ENCODE measurements at regions not wholly inside any gene's neighbourhood (a gene's known extent, or its start where the extent isn't known, plus 50 kb on each side); places are given as distances from the start of the nearest gene placed in this dataset.

DNA sequence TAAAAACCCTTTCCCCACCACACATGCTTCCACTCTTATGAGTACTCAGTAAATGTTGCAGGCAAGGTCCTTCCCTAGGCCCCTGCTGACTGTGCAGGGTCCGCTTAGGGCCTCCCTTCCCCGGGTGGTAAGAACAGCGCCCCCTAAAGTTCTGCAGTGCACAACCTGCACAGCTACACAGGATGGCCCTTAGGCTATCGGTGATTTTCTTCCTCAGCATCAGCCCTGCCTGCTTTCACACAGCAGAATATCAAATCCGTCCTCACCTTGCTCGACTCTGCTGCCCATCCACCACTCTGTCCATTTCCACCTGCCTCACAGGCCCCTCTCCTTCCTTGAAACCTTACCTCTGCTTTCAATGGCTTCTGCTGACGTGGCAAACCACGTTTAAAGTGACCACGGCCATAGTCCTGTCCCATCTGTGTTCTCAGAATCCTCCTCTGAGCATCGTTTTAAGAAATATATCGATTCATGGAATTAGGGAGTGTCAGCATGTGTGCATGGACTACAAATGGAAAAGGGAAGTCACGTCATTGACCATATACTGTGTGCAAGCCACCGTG, 51.4 kb upstream of the TMEM132E start:
- no peak for DNase-seq (ENCODE audit: low read depth in 1 of 2, low spot score in 1 of 2)

DNA sequence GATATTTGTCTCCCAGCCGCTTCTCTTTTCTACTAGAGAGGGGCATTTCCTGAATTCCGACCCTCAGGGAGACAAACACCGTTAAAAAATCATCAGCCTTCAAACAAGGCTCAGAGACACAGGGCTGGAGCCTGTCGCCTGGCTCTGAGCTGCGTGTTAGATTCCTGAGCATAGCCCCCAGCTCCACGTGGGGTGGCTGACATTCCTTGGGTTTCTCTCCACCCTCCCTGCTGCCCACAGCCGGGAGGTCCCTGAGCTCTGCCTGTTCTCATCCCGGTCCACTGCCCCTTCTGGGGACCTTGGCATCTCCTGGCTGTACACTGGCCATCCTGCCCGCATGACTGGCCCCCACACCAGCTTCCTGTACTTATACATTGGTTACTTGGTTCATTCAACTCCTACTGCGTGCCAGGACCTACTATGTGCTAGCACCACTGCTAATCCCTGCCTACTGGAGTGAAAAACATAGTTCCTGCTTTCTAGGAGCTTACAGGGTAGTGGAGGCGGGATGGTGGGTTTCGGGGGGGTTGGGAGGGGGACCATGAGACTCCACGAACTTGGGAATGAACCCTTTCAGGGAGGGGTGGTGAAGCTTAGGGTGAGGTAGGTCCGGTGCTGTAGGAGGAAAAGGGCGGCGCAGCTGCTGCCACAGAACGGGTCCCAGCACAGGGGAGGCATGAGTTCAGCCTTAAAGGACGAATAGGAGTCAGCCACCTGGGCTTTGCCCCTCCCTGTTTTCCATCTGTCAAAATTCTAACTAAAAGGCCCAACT, 52.1 kb upstream of the TMEM132E start:
- no peak for DNase-seq (ENCODE audit: low read depth in 1 of 2, low spot score in 1 of 2)

DNA sequence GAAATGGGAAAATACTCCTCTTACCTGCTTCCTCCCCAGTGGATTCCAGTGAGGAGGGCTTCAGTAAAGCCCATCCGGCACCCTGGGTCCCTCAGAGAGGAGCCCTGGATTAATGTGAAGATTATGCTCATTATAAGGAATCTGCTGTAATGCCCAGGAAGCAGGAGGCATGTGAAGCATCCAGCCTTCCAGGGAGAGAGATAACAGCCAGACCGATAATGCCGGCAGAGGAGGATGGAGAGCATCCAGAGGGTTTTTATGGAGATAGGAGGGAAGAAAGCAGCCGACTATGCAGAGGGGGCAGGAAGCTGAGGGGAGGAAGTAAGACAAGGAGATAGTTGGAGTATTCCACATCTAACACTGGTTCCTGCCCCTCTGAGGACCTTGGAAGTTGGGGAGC, 53.7 kb upstream of the TMEM132E start:
- no peak for DNase-seq (ENCODE audit: low read depth in 1 of 2, low spot score in 1 of 2)

DNA sequence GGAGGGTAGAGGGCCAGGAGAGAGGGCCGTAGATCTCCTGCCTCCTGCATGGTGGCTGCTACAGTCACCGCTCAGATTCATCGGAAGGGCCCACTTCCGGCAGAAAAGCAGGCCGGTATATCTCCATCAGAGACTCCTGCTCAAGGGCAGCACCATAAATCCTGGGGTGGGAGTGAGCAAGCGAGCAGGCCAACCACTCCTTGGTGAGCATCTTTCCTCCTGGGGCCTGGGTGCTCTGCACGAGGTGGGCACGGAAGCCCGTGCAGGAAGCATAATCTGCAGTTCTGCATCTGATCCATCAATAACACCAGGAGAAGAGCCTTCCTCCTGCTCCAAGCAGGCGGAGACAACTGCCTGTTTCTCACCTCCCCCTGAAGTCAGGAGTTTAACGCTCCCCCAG, 57.4 kb upstream of the TMEM132E start:
- DNase-seq (ENCODE audit: low read depth in 1 of 2, low spot score in 1 of 2) = no peak

DNA sequence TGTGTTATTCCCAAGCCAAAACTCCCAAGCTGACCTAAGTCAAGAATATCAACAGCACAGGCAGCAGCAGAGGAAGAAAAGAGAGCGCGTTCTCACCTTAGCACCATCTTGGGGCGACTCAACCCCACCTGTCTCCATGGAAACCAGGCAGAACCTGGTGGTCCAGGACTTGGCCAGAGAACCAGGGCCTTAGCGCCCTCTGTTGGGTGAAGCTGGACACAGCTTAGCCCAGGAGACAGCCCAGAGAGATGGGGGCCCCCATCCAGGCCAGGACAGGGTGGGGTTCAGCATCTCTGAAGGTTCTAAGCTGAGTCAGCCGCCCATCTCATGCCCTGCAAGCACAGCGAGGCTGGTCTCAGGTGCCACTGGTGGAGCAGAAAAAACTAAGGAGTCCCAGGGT, 60.1 kb upstream of the TMEM132E start:
- no peak for DNase-seq (ENCODE audit: low read depth in 1 of 2, low spot score in 1 of 2)

DNA sequence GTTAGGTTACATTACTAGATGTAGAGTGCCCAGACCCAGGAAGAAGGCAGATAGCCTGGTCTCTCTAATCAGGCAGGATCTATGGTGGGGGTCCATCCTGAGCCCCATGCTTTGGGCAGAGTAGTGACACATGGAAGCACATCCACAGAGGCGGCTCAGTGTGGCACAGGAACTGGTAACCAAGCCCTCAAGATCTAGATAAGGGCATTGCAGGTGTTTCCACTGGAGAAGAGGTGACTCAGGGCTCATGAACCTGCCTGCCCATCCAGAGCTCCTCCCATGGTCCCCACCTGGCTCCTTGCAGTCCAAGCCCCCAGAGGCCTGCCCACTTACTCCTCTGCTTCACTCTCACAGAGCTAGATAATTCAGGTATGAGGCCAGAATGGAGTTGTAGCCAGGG, 62.0 kb upstream of the TMEM132E start:
- no peak for DNase-seq (ENCODE audit: low read depth in 1 of 2, low spot score in 1 of 2)

DNA sequence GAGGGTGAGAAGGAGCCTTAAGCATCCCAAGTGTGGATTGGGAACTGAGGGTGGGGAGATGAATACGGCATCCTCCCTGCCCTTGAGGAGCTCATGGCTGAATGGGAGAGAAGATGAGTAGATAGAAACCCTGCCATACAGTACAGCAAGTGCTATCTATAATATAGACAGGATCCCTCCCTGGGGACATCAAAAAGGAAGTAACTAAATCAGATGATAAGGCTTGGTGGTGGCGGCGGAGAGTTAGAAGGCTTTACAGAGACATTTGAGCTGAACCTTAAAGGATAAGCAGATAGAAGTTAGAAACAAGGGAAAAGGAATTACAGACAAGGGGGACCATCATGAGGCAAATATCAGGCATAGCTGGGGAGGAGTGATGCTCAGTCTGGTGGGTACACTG, 67.5 kb upstream of the TMEM132E start:
- DNase-seq (ENCODE audit: low read depth in 1 of 2, low spot score in 1 of 2) = no peak

DNA sequence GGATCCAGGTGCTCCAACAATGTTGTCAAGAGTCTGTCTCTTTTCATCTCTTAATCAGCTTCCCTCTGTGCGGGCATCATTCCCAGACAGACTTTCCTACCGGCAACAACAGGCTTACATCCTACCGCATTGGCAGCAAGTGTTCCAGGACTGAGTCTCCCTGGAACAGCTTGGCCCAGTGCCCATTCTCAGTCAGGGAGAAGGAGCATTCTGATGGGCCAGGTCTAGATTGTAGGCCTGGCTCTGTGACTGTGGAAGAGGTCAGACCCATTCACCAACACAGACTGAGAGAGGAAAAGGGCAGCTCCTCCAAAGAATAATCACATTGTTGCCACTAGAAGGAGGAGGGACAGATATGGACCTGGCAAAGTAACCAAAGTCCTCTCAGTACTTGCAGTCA, 68.1 kb upstream of the TMEM132E start:
- DNase-seq (ENCODE audit: low read depth in 1 of 2, low spot score in 1 of 2) = no peak

DNA sequence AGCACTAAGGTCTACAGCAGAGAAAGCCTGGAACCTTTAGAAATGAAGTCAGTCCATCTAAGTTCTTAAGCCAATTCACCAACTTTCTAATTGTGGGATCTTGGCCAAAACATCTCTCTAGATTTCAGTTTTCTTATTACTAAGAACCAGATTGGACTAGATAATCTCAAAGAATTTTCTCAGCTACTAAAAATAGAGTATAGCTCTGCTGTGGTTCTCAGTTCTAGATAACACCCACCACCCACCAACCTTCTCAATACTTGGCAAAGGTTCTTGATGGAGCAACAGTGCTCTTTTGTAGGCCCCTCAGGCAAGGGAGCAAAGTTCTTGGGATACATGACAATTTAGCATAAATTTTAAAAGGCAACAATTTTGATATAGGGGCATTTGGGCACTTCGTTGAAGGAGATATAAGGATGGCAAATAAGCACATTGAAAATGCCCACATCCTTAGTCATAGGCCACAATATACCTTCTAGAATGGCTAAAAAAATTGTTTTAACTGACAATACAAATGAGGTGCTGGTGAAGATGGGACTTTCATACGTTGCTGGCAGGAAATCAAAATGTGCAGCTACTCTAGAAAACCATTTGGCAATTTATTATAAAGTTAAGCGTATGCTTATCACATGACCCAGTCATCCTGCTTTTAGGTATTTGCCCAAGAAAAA, 74.4 kb upstream of the TMEM132E start:
- no peak for DNase-seq (ENCODE audit: low read depth in 1 of 2, low spot score in 1 of 2)

DNA sequence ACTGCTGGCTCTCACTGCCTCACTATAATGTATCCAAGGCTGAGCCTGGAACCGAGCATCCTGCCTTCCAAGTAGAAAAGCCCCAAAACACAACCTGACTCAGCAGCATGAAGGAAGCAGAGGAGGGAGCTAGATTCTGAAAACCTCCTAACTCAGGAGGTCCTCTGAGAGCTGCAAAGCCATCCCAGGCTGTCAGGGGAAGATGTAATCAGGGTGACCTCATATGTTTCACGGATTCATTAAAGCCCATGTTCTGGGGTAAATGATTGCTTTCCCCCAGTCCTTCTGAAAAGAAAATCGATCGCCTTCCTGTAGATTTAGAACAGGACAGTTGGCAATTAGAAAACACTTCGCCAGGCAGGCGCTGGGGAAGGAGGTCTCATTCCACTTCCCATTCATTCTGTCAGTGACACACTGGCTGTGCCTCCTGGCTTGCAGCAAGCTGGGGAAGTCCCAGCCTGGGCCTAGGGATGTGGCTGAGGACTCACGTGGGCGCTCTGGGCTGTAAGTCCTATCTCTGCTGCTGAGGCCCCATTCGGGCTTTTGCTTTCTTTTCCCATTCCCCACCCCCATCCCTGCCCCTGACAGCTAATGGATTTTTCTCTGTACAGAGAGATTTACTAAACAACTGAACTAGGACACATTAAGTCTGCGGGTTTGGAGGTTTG, 75.7 kb upstream of the TMEM132E start:
- no peak for DNase-seq (ENCODE audit: low read depth in 1 of 2, low spot score in 1 of 2)

DNA sequence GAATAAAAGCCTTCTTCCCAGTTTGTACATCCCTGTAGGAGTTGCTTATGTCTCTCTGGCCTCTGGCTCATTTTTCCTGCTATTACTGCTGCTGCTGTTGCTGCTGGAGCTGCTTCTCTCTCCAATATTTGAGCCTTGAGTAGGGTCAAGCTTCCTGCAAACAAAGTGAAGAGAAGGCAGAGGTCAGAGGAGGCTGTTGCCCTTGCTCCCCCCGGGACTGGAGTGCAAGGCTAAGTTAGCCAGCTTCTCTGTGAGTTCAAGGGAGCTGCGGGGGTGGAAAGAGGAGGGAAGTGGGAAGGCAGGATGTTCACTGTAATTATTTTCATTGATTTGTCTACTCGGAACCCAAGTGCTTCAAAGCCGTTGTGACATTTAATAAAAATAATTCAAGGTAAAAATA, 77.0 kb upstream of the TMEM132E start:
- no peak for DNase-seq (ENCODE audit: low read depth in 1 of 2, low spot score in 1 of 2)

DNA sequence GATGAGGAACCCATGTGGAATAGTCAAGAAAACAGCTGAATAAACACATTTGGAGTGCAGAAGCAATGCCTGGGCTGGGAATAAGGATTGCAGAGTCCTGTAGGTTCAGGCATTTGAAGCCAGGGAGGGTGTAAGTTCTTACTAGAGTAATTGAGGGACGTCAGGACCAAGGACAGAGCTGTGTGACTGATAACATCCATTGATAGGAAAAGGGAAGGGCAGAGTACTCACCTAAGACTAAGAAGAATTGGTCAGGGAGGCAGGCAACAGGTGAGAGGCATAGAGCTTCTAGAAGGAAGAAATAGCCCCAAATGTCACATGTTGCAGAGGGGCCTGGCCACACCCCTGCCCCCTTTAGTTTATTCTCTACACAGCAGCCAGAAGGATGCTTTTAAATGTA, 79.8 kb upstream of the TMEM132E start:
- no peak for DNase-seq (ENCODE audit: low read depth in 1 of 2, low spot score in 1 of 2)

DNA sequence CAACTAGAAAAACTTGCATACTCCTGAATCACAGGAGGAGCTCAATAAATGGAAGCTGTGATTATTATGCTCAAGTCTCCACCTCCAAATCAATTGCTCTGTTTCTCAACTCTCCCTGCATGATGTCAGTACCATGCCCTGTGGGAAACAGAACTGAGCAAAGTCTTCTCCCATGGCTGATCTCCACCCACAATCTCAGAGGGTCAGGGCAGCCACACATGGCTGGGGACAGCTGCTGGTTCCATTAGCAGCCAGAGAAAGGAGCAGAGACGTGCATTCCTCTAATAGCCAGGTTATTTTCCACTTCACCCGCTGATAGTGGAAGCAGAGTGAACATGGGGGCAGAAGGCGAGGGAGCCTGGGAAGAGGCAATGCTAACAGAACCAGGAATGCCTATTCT, 85.5 kb upstream of the TMEM132E start:
- no peak for DNase-seq (ENCODE audit: low read depth in 1 of 2, low spot score in 1 of 2)

DNA sequence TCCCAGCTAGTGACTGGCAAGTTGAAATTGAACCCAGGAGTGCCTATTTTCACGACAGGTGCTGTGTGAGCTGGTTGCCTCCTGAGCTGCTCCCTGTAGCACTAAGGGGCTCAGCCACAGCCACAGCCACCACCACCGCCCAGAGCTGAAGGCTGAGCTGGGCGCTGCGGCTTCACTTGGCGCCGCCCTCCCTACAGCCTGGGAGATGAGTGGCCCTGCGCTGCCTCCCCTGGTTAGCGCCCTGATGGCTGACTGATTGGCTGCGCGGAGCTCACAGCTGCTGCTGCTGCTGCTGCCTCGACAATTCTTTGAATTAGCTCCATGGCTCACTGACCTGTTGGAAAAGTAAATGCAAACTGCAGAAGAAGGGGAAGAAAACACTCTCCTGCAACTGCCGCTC, 91.8 kb upstream of the TMEM132E start:
- DNase-seq (ENCODE audit: low read depth in 1 of 2, low spot score in 1 of 2) = no peak

DNA sequence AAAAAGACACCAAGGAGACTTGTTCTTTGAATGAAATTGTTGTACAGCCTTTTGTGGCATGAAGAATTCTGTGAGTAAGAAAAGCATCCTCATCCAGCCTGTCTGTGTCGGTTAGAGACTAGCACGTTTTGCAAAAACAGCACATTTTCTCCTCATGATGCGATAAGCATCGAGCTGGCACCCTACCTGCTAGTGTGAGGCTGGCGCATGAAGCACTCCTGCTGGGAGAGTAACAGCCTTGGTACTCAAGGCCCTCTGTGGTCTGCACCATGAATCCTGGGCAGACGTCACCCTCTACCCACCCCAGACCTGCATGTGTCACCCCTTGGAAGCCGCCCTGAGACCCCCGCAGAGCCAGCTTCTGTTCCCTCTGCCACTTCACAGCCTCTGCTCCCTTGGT, 92.6 kb upstream of the TMEM132E start:
- no peak for DNase-seq (ENCODE audit: low read depth in 1 of 2, low spot score in 1 of 2)

DNA sequence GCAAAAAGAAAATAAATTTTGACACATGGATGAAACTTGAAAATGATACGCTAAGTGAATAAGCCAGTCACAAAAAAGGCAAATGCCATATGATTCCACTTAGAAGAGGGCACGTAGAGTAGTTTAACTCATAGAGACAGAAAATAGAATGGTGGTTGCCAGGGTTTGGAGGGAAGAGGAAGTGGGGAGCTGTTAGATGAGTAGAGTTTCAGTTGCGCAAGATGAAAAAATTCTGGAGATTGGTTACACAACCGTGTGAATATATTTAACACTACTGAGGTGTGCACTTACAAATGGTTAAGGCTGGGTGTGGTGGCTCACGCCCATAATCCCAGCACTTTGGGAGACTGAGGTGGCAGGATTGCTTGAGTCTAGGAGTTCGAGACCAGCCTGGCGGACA, 93.4 kb upstream of the TMEM132E start:
- no peak for DNase-seq (ENCODE audit: low read depth in 1 of 2, low spot score in 1 of 2)

DNA sequence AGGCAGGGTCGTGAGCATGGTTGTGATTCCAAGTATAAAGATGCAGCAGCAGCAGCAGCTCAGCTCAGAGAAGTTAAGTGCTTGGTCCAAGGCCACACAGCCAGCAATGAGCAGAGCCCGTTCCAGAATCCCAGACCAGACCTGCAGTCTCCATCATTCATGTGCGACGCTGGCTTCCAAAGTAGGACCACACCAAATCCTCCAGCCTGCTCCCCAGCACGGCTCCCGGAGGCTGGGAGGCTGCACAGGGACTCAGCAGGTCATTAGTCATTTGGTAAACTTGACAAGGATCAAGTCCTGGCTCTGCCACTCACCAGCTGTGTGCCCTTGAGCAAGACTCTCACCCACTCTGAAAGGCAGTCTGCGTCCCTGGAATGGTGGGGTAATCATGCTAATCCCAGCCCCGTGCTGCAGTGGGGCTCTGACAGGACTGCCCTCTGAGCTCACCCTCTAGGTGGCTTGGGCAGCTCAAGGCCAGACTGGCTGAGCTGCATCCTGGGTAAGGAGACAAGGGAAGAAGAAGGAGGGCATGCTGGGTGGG, 95.1 kb upstream of the TMEM132E start:
- DNase-seq (ENCODE audit: low read depth in 1 of 2, low spot score in 1 of 2) = no peak

DNA sequence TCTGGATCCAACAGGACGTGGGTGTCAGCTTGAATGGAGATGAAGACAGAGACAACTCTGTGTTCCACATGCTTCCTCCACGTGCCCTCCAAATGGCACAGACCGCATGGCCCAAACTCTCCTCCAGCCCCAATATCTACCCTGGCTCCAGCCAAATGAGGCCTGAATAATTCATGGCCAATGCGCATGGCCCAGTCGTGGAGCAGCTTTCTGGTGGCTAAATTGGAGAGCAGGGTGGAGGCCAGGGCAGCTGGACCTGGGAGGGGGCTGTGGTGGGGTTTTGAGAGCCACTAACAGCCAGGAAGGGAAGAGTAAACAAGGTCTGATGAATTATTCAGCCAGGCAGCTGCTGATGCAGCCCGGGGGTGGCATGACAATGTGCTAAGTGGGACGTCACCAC, 96.7 kb upstream of the TMEM132E start:
- no peak for DNase-seq (ENCODE audit: low read depth in 1 of 2, low spot score in 1 of 2)

DNA sequence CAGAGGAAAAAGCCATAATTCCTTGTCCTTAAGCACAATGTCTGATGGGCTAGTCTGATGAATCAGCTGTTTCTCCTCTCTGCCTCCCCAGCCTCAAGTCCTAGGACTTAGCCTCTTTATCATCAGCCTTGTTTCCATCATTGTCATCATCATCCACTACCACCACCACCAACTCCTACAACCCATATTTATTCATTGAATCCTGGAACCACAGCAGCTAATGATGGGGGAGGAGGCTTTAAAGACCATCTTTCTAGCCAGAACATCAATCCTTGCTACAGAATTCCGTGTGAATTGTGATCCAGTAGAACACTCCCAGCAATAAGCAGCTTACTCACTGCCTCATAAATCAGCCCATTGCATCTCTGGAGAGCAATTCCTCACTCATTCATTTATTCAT, 97.6 kb upstream of the TMEM132E start:
- DNase-seq (ENCODE audit: low read depth in 1 of 2, low spot score in 1 of 2) = no peak

DNA sequence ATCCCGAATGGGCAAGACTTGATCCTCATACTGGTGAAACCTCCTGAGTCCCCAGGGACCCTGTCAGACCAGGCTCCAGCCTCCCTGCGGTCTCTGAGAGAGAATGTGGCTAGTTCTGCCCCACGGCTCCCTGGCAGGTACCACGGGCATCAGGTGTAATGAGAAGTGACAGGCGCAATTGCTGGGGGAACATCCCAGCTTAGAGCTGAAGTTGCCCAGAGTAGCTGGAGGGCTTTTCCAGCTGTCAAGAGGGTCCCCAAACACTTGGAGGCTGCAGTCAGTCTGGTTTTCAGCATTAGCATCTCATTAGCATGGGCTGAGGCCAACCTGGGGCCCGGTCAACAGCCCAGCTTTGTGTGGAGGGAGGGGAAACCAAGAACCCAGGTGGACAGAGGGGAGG, 100.0 kb upstream of the TMEM132E start:
- DNase-seq (ENCODE audit: low read depth in 1 of 2, low spot score in 1 of 2) = no peak

DNA sequence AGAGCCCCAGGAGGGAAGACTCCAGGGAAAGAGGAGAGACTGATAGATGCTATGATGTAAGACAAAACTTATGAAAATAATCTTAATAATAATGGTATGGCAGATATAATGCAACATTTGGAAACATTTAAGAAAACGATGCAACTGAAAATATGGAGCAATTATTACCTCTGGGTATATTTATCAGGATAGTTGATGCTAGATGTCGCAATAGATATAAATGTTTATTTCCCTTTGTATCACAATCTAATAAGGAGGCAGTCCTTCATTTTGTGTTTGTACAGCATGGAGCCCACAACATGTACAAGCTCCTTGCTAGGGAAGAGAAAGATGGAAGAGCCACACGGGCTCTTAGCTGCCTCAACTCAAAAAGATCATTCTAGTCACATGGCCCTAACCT, 101.1 kb upstream of the TMEM132E start:
- DNase-seq (ENCODE audit: low read depth in 1 of 2, low spot score in 1 of 2) = no peak

DNA sequence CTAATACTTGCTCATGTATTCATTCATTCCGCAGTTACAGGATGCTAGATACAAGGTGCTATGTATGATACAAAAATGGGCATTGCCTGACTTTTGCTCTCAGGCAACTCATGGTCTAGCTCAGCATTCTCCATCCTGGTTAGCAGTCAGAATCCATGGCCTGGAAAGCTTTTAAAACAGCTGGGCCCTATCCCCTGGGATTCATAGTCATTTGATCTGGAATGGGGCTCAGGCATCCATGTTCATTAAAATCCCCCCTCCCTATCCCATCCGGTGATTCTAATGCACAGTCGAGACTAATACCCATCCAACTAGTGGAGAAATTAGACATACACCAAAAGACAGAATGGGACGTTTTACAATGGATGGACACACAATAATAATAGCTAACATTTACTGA, 104.1 kb upstream of the TMEM132E start:
- DNase-seq (ENCODE audit: low read depth in 1 of 2, low spot score in 1 of 2) = no peak

All from activated CD4-positive, alpha-beta T cell treated with anti-CD3 and anti-CD28 coated beads, Interleukin-2, amount 50 U/mL, for 24 hours (primary cell).